ENCODE measurements at regions not wholly inside any gene's neighbourhood (a gene's known extent, or its start where the extent isn't known, plus 50 kb on each side); places are given as distances from the start of the nearest gene placed in this dataset.

DNA sequence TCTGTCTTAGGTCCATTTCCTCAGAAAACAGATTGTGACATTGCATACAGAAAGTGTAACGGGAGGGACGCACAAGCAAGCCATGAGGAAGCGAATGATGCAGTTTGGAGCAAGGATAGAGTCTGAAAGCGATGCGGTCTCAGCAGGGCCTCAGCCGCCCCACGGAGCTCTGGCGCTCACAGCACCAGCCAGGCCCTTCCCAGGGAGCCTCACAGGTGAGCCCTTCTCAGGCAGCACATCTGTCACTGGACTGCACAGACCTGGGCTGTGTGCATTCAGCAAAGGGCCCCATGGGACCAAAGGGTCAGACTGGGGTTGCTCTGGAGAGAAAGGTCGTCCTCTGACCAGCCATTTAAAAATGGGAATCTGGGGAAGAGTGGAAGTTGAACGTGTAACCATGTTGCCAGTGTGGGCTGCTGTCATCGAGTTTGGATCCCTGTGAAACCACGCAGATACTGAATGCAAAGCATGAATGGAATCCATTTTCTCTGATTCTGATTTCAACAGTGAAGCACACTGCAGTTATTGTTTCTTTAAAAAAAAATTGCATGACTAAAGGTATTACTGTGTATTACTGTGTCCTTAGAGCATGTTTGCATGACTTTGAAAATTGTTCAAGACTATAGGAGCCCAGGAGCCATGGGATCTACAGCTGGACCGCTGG is 350.0 kb upstream of the AKR1E2 start:
- intact Hi-C loops (cut with DNase I), result no loop called here
- Histone ChIP-seq H3K4me3 (no peak overlapping the region), H3K9me3 (no peaks in the 10 kb centered on the region), H3K27ac (no peak overlapping the region), H3K36me3 (no peaks in the 10 kb centered on the region), H3K27me3 (ENCODE audit: low read depth) (no peaks in the 10 kb centered on the region), H3K4me1 (no peaks in the 10 kb centered on the region)
- DNase-seq, result no peak
- TF ChIP-seq, protein P1, sequence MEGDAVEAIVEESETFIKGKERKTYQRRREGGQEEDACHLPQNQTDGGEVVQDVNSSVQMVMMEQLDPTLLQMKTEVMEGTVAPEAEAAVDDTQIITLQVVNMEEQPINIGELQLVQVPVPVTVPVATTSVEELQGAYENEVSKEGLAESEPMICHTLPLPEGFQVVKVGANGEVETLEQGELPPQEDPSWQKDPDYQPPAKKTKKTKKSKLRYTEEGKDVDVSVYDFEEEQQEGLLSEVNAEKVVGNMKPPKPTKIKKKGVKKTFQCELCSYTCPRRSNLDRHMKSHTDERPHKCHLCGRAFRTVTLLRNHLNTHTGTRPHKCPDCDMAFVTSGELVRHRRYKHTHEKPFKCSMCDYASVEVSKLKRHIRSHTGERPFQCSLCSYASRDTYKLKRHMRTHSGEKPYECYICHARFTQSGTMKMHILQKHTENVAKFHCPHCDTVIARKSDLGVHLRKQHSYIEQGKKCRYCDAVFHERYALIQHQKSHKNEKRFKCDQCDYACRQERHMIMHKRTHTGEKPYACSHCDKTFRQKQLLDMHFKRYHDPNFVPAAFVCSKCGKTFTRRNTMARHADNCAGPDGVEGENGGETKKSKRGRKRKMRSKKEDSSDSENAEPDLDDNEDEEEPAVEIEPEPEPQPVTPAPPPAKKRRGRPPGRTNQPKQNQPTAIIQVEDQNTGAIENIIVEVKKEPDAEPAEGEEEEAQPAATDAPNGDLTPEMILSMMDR (IDR thresholded peaks at IDR 0.05), result no peak
- no peak for ATAC-seq

DNA sequence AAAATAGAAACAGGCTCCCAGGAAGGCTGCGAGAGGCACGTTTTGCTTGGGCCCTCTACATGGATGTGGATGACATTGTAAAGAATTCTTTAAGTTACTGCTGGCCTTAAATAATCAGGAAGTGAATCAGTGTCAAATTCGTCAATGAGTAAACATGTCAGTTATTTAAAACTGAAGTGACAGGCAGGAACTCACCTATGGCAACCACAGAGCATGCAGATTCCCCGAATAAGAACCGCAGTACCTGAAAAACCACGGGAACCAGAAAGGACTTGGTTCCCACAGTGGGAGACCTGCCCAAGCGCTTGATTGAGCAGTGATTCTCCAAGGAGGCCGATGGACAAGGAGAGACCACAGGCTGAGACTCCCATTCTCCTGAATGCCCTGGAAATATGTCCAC is 351.2 kb upstream of the AKR1E2 start:
- no peaks in the 10 kb centered on the region for H3K4me1 ChIP-seq
- H3K27me3 ChIP-seq (ENCODE audit: low read depth), result no peaks in the 10 kb centered on the region
- H3K4me3 ChIP-seq, result no peak overlapping the region
- TF ChIP-seq, protein P1 (IDR thresholded peaks at IDR 0.05), result no peak
- intact Hi-C loops (cut with DNase I), result no loop called here
- H3K36me3 ChIP-seq, result no peaks in the 10 kb centered on the region
- no peak overlapping the region for H3K27ac ChIP-seq
- DNase-seq (no peak), ATAC-seq (no peak)
- H3K9me3 ChIP-seq, result no peaks in the 10 kb centered on the region

DNA sequence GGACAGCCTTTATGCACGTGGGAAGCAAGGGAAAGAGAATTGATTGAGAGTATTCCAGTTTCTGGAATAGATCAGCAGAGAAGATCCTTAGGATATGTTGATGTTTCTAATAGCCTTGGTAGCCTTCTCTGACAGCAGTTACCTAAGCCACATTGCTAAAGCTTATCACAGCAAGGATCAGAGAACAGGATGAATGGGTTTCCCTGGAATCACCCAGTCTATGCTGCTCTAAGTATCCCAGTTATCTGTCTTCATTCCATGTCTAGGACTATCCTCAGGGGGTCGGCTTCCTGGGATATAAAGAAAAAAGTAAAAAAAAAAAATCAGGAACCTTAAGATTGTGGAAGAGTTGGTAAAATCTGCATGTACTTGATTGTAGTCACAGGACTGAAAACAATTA is 352.0 kb upstream of the AKR1E2 start:
- no peak overlapping the region for H3K4me3 ChIP-seq
- H3K4me1 ChIP-seq, result no peaks in the 10 kb centered on the region
- no peaks in the 10 kb centered on the region for H3K9me3 ChIP-seq
- H3K36me3 ChIP-seq, result no peaks in the 10 kb centered on the region
- H3K27me3 ChIP-seq (ENCODE audit: low read depth), result no peaks in the 10 kb centered on the region
- no peak for DNase-seq
- no peak overlapping the region for H3K27ac ChIP-seq
- ATAC-seq, result no peak
- TF ChIP-seq, protein P1 (IDR thresholded peaks at IDR 0.05), result no peak
- intact Hi-C loops (cut with DNase I), result no loop called here

DNA sequence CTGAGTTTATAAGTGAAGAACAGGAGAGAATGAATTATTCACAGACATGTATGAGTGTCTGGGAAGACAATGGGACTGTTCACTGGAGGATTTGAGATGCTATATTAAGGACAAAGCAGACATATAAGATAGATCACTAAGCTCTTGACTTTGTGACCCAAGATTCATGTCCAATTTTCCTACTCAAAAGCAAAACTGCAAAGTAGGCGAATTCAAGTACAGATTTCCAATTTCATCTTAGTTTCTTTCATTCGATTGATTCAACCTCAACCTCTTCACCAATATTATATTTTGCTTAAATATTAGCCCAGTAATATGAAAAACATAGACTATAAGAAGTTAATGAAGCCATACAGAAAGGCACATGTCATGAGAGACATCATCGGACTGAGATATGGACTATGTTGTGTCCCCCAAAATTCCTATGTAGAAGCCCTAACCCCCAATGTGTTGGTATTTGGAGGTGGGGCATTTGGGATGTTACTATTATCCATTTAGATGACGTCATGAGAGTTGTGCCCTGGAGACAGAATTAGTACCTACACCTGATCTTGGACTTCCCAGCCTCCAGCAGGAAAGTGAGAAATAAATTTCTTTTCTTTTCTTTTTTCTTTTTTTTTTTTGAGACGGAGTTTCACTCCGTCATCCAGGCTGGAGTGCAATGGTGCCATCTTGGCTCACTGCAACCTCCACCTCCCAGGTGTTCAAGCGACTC is 353.7 kb upstream of the AKR1E2 start:
- H3K27ac ChIP-seq, result no peak overlapping the region
- TF ChIP-seq, protein P1 (IDR thresholded peaks at IDR 0.05), result no peak
- DNase-seq, result no peak
- intact Hi-C loops (cut with DNase I), result no loop called here
- H3K4me3 ChIP-seq, result no peak overlapping the region
- H3K27me3 ChIP-seq (ENCODE audit: low read depth), result no peaks in the 10 kb centered on the region
- H3K4me1 ChIP-seq, result no peaks in the 10 kb centered on the region
- ATAC-seq, result no peak
- no peaks in the 10 kb centered on the region for H3K9me3 ChIP-seq
- no peaks in the 10 kb centered on the region for H3K36me3 ChIP-seq

DNA sequence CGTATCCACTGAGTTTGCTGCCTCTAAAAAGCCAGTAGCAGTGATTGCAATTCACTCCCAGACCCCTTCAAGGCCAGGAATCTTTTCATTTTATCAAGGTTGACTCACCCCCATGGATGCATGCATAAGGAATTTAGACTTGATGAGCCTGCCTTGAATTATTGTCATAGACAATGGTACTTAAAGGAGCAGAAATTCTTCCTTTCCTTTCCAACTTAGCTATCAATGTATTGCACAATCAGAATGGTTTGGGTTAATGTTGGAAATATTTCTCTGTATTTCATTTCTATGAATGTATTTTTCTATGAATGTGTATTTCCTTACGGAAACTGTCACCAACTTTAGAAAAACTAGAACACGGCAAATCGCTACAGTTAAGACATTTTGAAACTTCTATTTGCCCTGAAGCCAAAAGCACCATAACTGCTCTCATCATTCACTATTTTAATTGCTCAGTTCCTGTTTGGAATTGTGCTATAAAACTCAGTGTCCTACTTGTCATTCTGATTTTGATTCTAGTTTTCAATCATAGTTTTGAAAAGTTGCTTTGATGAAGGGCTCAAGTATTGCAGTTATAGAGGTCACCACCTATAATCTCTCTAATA is 355.7 kb upstream of the AKR1E2 start:
- ATAC-seq (no peak), DNase-seq (no peak)
- Histone ChIP-seq H3K4me1 (no peaks in the 10 kb centered on the region), H3K27me3 (ENCODE audit: low read depth) (no peaks in the 10 kb centered on the region), H3K9me3 (no peaks in the 10 kb centered on the region), H3K4me3 (no peak overlapping the region), H3K36me3 (no peaks in the 10 kb centered on the region), H3K27ac (no peak overlapping the region)
- TF ChIP-seq, protein P1 (IDR thresholded peaks at IDR 0.05), result no peak
- intact Hi-C loops (cut with DNase I), result no loop called here

All from lower lobe of right lung (tissue), 2 donors.